HG02981 (cell line): ENCODE measurements at regions not wholly inside any gene's neighbourhood (a gene's known extent, or its start where the extent isn't known, plus 50 kb on each side); places are given as distances from the start of the nearest gene placed in this dataset.

Experiments
- ATAC-seq: cut with Tn5 transposase; IDR thresholded peaks from one replicate; pipeline ENCODE4 v1.9.1; 2021; ENCODE audit warnings: mild to moderate bottlenecking, moderate library complexity; ENCODE audit not compliant: unreplicated experiment

GRCh38 chr3:159165961-159166360 is 364.1 kb downstream of the MFSD1 start:
- ATAC-seq: no peak

DNA sequence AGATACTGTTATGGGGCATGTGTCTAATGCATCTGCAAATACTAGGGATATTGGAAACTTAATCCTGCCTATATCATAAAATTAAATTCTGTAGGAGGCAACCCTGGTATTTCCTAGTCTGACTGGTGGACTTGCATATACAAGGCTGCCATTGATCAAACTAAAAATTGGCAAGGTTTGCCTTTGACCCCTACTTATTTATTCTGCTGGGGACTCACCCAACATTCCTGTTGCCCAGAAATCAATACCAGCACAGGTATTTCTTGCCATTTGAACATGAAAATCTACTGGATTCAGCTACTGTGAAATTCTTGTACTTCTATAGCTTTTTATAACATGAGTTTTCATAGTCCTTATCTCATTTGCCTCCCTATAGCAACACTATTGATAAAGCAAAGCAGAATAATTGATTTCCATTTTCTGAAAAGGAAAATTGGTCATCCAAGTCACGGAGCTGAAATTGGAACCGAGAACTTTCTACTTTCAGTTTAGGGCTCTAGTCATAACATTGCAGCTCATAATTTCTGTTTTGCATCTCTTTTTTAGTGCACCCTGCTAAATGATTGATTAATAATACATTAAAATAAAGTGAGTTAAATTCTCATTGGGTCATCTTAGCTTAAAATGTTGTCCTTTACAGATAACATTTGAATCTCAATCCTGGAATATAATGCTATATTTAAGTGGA is 365.2 kb downstream of the MFSD1 start:
- no peak for ATAC-seq

DNA sequence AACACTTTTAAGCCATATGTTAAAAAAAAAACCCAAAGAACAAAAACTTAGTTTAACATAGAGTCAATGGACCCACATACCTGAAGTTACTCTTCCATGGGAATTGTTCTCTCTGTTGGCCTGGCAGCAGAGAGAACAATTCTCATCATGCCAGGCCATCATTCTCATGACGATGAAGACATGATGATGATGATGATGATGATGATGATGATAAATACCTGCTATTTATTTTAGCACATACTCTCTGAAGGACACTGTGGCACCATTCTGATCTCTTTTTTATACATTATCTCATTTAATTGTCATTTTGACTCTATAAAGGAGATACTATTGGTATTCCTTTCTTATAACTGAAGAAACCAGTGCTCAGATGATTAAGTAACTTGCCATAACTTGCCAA is 366.9 kb downstream of the MFSD1 start:
- no peak for ATAC-seq

- no peak for ATAC-seq
Measured at GRCh38 chr3:159169828-159170227, 368.0 kb downstream of the MFSD1 start.

GRCh38 chr3:159170436-159171003 is 368.7 kb downstream of the MFSD1 start:
- ATAC-seq: no peak

DNA sequence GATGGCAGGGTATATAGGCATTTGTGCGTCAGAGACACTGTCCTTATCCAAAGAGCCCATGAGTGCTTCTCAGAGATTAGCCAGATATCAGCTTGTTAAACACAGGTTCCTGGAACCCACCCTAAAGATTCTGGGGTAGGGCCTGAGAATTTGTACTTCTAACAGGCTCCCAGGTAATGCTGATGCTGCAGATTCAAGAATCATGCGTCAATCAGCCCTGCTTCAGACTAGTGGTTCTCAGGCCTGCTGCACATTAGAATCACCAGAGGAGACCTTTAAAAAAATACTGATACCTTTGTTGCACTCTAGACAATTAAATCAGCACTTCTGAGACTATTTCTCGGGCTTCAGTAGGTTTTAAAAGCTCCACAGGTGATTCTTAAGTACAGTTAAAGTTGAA is 369.5 kb downstream of the MFSD1 start:
- no peak for ATAC-seq

GRCh38 chr3:159172473-159172872 is 370.6 kb downstream of the MFSD1 start:
- ATAC-seq: no peak

- no peak for ATAC-seq
Measured at GRCh38 chr3:159174715-159175692, 373.1 kb downstream of the MFSD1 start.

DNA sequence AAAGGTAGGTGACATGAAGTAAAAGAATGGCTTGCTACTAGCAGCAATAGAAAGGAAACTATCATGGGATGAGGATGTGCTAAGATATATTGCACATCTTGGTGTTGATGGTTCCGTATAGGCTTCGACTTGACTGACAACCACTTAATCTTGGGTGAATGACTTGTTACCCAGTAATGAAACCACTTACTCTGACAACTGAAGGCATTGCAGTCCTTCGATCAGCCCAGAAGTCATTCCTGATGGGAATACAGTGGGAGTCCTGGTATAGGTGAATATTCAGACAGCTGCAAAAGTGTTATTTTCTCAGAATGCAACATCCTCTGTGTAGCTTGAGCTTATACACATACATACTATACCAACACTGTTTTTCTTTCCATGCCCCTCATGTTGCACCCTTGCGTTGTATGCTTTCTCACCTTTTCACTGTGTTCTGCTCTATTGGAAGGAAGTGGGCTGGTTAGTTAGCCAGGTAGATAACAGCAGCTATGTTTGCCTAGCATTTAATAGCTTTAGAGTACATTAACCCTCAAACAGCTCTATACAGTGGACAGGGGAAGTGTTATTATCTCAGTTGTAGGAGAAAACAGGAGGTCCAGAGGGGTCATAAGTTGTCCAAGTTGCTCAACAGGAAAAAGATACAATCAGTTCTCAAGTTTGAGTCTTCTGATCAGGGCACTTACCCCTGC is 376.5 kb downstream of the MFSD1 start:
- no peak for ATAC-seq

DNA sequence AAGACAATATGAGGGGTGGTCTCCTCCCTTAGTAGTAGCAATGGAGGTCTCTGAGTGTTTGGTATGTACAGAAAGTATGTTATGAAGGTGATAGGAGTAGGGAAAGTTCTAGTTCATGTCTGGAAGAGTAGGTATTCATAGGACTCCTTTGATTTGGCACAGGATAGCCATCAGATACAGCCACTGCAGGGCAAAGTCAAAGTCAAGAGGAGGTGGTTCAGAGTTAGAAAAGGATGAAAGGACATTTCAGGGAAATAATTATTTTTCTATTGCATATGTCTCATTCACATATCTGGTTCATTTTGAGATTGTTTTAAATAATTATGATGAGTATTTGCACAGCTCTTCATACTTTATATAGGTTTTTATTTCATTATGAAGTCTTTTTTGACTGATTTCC is 381.1 kb downstream of the MFSD1 start:
- no peak for ATAC-seq

GRCh38 chr3:159185443-159186050 is 383.7 kb downstream of the MFSD1 start:
- peak; percentile 57 for ATAC-seq

- ATAC-seq: peak; percentile 47
Measured at GRCh38 chr3:159186581-159186980, 384.7 kb downstream of the MFSD1 start.

- no peak for ATAC-seq
Measured at GRCh38 chr3:159187232-159187631, 385.4 kb downstream of the MFSD1 start.

DNA sequence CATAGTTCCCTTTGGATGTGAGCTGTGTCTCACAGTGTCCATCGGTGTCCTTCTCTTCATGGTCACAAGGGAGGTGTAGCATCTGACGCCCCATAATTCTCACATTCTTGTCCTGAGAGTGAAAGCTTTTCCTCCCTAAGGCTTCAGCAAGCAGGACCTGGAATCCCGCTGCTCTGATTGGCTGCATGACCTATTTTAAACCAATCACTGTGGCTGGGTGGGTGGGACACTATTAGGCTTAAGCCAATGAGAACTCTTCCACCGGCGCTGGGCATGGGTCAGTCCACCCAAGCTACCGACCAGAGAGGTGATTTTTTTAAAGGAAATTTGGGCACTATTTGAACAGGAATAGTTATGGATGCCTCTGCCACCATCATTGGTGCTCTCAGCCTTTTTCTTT is 385.9 kb downstream of the MFSD1 start:
- ATAC-seq: no peak

DNA sequence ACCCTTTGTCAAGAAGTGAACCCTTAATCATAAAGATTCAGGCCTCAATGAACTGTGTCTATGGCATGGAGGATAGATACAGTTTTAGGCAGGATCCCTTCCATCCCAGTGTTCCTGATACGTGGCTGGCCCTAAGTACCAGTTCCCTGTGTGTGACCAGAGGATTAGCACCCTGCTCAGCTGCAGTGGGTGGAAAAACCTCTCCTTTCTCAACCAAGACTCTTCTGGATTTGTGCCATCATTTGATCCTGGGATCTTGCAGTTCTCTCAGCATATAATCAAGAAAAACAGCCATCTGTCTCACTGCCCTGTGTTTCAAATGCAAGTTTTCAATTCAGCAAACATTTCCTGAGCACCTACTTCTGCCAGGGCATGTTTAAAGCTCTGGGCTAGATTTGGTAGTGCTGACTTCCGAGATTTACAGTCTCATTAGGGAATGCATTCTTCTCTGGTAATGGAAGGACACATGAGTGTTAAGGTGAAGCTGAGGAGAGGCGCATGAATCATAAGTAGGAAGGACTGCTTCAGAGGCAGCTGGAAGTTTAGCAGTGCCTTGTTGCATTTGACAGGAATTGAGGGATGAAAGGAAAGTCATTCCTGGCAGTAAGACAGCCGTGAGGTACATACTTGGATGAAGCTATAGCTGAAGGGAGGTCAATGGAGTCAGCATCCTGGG is 388.3 kb downstream of the MFSD1 start:
- no peak for ATAC-seq

- ATAC-seq: no peak
Measured at GRCh38 chr3:159191447-159191846, 389.6 kb downstream of the MFSD1 start.

GRCh38 chr3:159196359-159196758 is 394.5 kb downstream of the MFSD1 start:
- ATAC-seq: no peak

GRCh38 chr3:159200176-159200575 is 398.3 kb downstream of the MFSD1 start:
- no peak for ATAC-seq

- ATAC-seq: no peak
Measured at GRCh38 chr3:159208050-159208449, 406.2 kb downstream of the MFSD1 start.

- ATAC-seq: no peak
Measured at GRCh38 chr3:159209459-159209858, 407.6 kb downstream of the MFSD1 start.
